B cell (primary cell): ENCODE measurements at regions not wholly inside any gene's neighbourhood (a gene's known extent, or its start where the extent isn't known, plus 50 kb on each side); places are given as distances from the start of the nearest gene placed in this dataset.

Experiments used
- ATAC-seq: fragments of 200-7000 bp; cut with Tn5 transposase; one replicate; pipeline ENCODE4 v1.10.0; 2021; ENCODE audit warnings: low read depth, mild to moderate bottlenecking, moderate number of reproducible peaks, moderate library complexity
- CTCF ChIA-PET: fragments of 350-600 bp; sonication (Branson Sonifier 250); formaldehyde crosslinking; loops from one replicate; lab custom pipeline; 2021; ENCODE audit warnings: antibody characterized with exemption, inconsistent platforms; lab: Charles Lee
- POLR2A ChIA-PET: fragments of 350-600 bp; sonication (Branson Sonifier 250); formaldehyde crosslinking; loops from one replicate; lab custom pipeline; 2021; ENCODE audit warnings: antibody characterized with exemption; lab: Charles Lee
- DNase-seq: peaks from one replicate; pipeline ENCODE4 v3.0.0; 2013
- H2AFZ ChIP-seq: 2 replicates; pipeline ENCODE4 v1.6.1; 2012; ENCODE audit warnings: mild to moderate bottlenecking, low read depth, low read length; ENCODE audit not compliant: insufficient read depth, poor library complexity, severe bottlenecking
- H3K27ac ChIP-seq, 2 donors: 1 replicate in 1 of 2; 2 replicates in 1 of 2; pipeline ENCODE4 v1.5.1; 2012 to 2013; ENCODE audit warnings: low read length in 2 of 2, mild to moderate bottlenecking in 2 of 2, moderate library complexity in 1 of 2
- H3K27me3 ChIP-seq, 4 experiments: fragments of 200-600 bp in 1 of 4; sonication (generic) in 1 of 4; replicated peaks in 1 of 4; 1 replicate in 2 of 4; 2 replicates in 2 of 4; pipeline versions ENCODE4 v1.6.1 to v1.7.0; 2013 to 2016; ENCODE audit warnings: low read length in 3 of 4, mild to moderate bottlenecking in 2 of 4, mixed read lengths in 1 of 4, moderate library complexity in 1 of 4; ENCODE audit not compliant: insufficient read depth in 4 of 4, control insufficient read depth in 3 of 4; ENCODE audit errors: control extremely low read depth in 1 of 4
- H3K36me3 ChIP-seq, 2 experiments: replicated peaks in 1 of 2; 1 replicate in 1 of 2; 2 replicates in 1 of 2; pipeline versions ENCODE4 v1.6.1 to v1.7.1; 2013; ENCODE audit warnings: low read length in 1 of 2; ENCODE audit not compliant: insufficient read depth in 2 of 2, control insufficient read depth in 1 of 2; ENCODE audit errors: control extremely low read depth in 1 of 2, extremely low read depth in 1 of 2
- H3K4me1 ChIP-seq, 2 donors: fragments of 200-600 bp in 1 of 2; sonication (generic) in 1 of 2; 1 replicate in 1 of 2; 2 replicates in 1 of 2; pipeline versions ENCODE4 v1.5.1 to v1.6.1; 2013 to 2017; ENCODE audit warnings: low read length in 2 of 2; ENCODE audit not compliant: control insufficient read depth in 2 of 2, insufficient read depth in 2 of 2
- H3K4me2 ChIP-seq: replicated peaks from 2 replicates; pipeline ENCODE3; 2012; ENCODE audit warnings: mild to moderate bottlenecking, low read depth, low read length; ENCODE audit not compliant: poor library complexity, severe bottlenecking
- H3K4me3 ChIP-seq, 5 experiments: fragments of 200-600 bp in 1 of 5; sonication (generic) in 1 of 5; 1 replicate in 3 of 5; 2 replicates in 2 of 5; pipeline versions ENCODE4 v1.5.1 to v1.7.0; 2011 to 2016; ENCODE audit warnings: low read length in 4 of 5, mild to moderate bottlenecking in 4 of 5, low read depth in 2 of 5, control low read depth in 1 of 5, moderate library complexity in 1 of 5; ENCODE audit not compliant: insufficient read depth in 1 of 5; ENCODE audit errors: control extremely low read depth in 1 of 5, extremely low read depth in 1 of 5
- H3K79me2 ChIP-seq: fragments of 200-600 bp; sonication (generic); one replicate; pipeline ENCODE4 v1.6.0; 2016; ENCODE audit warnings: low read length; ENCODE audit not compliant: control insufficient read depth, insufficient read depth
- H3K9ac ChIP-seq: fragments of 200-600 bp; sonication (generic); 2 replicates; pipeline ENCODE4 v1.6.1; 2017; ENCODE audit warnings: mild to moderate bottlenecking, low read length, moderate library complexity
- H3K9me3 ChIP-seq, 3 donors: one replicate each; pipeline versions ENCODE4 v1.6.1 to v1.7.1; 2013; ENCODE audit warnings: low read length in 2 of 3; ENCODE audit not compliant: control insufficient read depth in 2 of 3, insufficient read depth in 1 of 3; ENCODE audit errors: control extremely low read depth in 1 of 3
- H4K20me1 ChIP-seq: 2 replicates; pipeline ENCODE4 v1.6.0; 2012; ENCODE audit warnings: mild to moderate bottlenecking, low read length; ENCODE audit not compliant: insufficient read depth, control insufficient read depth, poor library complexity, severe bottlenecking
- H3K27ac Mint-ChIP-seq: one replicate; pipeline ENCODE4 v1.8.0; 2021; ENCODE audit warnings: mixed read lengths
- H3K27me3 Mint-ChIP-seq: one replicate; pipeline ENCODE4 v1.8.0; 2021; ENCODE audit warnings: mixed read lengths
- H3K4me1 Mint-ChIP-seq: one replicate; pipeline ENCODE4 v1.8.0; 2021; ENCODE audit warnings: mixed read lengths
- H3K4me3 Mint-ChIP-seq: one replicate; pipeline ENCODE4 v1.8.0; 2021; ENCODE audit warnings: mixed read lengths
- H3K9me3 Mint-ChIP-seq: one replicate; pipeline ENCODE4 v1.8.0; 2022; ENCODE audit warnings: mixed read lengths; ENCODE audit not compliant: insufficient read depth
- EZH2 ChIP-seq: IDR thresholded peaks from 2 replicates; pipeline ENCODE4 v1.6.1; 2012; ENCODE audit warnings: borderline replicate concordance, low read depth, mild to moderate bottlenecking, moderate library complexity, low read length; ENCODE audit not compliant: insufficient read depth, poor library complexity, severe bottlenecking
- WGBS: methylation state at CpG from one replicate; pipeline ENCODE4 v1.1.5; 2013; ENCODE audit warnings: missing lambda C conversion rate; ENCODE audit not compliant: insufficient coverage; 5-methylcytosine and 5-hydroxymethylcytosine counted together
- intact Hi-C: fragments of 100-400 bp; cut with micrococcal nuclease; formaldehyde crosslinking; loops from one replicate; pipeline ENCODE4 v1.10.0; 2022
- TF ChIP-seq, protein P1 (sequence below): fragments of 200-600 bp; IDR thresholded peaks from one replicate; pipeline ENCODE4 v1.8.0; 2022; ENCODE audit warnings: antibody characterized with exemption, mild to moderate bottlenecking

DNA sequence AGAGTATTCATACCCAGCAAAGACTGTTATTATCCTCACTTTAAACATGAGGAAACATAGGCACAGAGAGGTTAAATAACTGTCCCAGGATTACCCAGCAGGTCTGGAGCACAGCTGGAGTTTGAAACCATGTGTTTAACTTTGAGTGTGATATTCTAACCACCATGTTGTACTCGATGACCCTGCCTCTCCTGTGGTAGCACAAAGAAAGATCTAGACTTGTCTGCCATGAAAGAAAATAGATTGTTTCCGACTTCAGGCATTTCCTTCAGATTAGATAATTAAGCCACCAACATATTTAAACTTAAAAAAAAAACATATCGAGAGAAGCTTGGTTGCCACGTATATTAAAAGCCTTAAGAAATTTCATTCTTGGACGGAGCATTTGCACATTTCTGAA lies 104.6 kb upstream of the RUNX1 start:
- Histone ChIP-seq H3K4me2 (no peak overlapping the region), H3K9me3 (peaks cover 0 to 8% (median 6%) of the 10 kb centered on the region in 3 donors), H3K27ac (no peak overlapping the region), H3K27me3 (no peaks in the 10 kb centered on the region), H3K4me3 (no peak overlapping the region), H3K79me2 (no peaks in the 10 kb centered on the region), H3K36me3 (no peaks in the 10 kb centered on the region), H2AFZ (no peak overlapping the region), H3K9ac (no peak overlapping the region), H3K4me1 (no peaks in the 10 kb centered on the region), H4K20me1 (no peaks in the 10 kb centered on the region)
- intact Hi-C loops, result no loop called here
- Mint-ChIP-seq H3K27ac (no peak overlapping the region), H3K27me3 (peaks cover 3% of the 10 kb centered on the region), H3K4me3 (no peak overlapping the region), H3K4me1 (no peaks in the 10 kb centered on the region), H3K9me3 (peaks cover 13% of the 10 kb centered on the region)
- DNase-seq (no peak), ATAC-seq (no peak)
- 100% methylated on average over 2 of the region's 5 CpGs for WGBS
- ChIA-PET POLR2A (no interaction called here), CTCF (interaction anchor here (0.6 kb wide), 1 partner anchor 265 kb away, joined by 4 read pairs; no protein-coding TSS in a partner anchor)
- TF ChIP-seq, protein P1, sequence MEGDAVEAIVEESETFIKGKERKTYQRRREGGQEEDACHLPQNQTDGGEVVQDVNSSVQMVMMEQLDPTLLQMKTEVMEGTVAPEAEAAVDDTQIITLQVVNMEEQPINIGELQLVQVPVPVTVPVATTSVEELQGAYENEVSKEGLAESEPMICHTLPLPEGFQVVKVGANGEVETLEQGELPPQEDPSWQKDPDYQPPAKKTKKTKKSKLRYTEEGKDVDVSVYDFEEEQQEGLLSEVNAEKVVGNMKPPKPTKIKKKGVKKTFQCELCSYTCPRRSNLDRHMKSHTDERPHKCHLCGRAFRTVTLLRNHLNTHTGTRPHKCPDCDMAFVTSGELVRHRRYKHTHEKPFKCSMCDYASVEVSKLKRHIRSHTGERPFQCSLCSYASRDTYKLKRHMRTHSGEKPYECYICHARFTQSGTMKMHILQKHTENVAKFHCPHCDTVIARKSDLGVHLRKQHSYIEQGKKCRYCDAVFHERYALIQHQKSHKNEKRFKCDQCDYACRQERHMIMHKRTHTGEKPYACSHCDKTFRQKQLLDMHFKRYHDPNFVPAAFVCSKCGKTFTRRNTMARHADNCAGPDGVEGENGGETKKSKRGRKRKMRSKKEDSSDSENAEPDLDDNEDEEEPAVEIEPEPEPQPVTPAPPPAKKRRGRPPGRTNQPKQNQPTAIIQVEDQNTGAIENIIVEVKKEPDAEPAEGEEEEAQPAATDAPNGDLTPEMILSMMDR, result no peak
- no peak for TF ChIP-seq EZH2

DNA sequence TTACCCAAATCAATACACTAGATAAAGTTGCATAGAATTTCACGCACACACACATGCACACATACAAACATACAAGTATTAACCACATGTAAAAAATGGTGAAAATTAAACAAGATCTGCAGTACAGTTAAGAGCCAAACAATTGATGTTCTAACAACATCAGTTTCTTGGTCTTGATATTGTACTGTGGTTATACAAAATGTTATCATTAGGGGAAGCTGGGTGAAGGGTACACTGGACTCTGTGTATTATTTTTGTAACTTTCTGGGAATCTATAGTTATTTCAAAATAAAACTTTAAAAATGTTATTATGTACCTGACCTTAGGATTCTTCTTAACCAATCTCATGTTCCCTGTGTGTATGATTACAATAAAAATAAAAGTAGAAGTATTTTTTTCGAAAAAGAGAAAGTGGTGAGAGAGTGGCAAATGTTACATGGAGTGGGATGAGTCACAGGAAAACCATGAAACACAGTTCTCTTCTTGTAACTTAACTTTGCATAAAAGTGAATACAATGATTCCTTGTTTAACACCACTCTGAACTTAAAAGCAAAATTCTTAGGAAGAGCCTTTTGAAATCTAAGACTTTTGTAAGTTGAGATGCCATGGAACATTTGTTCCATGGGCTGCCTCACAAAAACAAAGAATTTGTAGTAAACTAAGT lies 101.6 kb upstream of the RUNX1 start:
- Histone ChIP-seq H3K4me2 (no peak overlapping the region), H4K20me1 (no peaks in the 10 kb centered on the region), H3K9me3 (peaks cover 0 to 2% (median 0%) of the 10 kb centered on the region in 3 donors), H3K4me3 (no peak overlapping the region), H2AFZ (no peak overlapping the region), H3K79me2 (no peaks in the 10 kb centered on the region), H3K9ac (no peak overlapping the region), H3K36me3 (no peaks in the 10 kb centered on the region), H3K27me3 (no peaks in the 10 kb centered on the region), H3K4me1 (no peaks in the 10 kb centered on the region), H3K27ac (no peak overlapping the region)
- ChIA-PET POLR2A (no interaction called here), CTCF (interaction anchor here (1.2 kb wide), 1 partner anchor 102 kb away, joined by 3 read pairs; no protein-coding TSS in a partner anchor)
- ATAC-seq (no peak), DNase-seq (no peak)
- no CpG with 5 or more reads among the region's 2 CpGs for WGBS
- no peak for TF ChIP-seq EZH2
- TF ChIP-seq, protein P1, result no peak
- H3K9me3 Mint-ChIP-seq, result peaks cover 3% of the 10 kb centered on the region
- intact Hi-C loops, result no loop called here
- H3K27me3 Mint-ChIP-seq, result peaks cover 10% of the 10 kb centered on the region
- H3K4me3 Mint-ChIP-seq, result no peak overlapping the region
- no peak overlapping the region for H3K27ac Mint-ChIP-seq
- no peaks in the 10 kb centered on the region for H3K4me1 Mint-ChIP-seq
